ENCODE measurements at regions not wholly inside any gene's neighbourhood (a gene's known extent, or its start where the extent isn't known, plus 50 kb on each side); places are given as distances from the start of the nearest gene placed in this dataset.
"Not testable (repeated sequence)": the region's sequence is repeated elsewhere in the genome, so short reads cannot be mapped to it uniquely, and the experiment has no call there.

DNA sequence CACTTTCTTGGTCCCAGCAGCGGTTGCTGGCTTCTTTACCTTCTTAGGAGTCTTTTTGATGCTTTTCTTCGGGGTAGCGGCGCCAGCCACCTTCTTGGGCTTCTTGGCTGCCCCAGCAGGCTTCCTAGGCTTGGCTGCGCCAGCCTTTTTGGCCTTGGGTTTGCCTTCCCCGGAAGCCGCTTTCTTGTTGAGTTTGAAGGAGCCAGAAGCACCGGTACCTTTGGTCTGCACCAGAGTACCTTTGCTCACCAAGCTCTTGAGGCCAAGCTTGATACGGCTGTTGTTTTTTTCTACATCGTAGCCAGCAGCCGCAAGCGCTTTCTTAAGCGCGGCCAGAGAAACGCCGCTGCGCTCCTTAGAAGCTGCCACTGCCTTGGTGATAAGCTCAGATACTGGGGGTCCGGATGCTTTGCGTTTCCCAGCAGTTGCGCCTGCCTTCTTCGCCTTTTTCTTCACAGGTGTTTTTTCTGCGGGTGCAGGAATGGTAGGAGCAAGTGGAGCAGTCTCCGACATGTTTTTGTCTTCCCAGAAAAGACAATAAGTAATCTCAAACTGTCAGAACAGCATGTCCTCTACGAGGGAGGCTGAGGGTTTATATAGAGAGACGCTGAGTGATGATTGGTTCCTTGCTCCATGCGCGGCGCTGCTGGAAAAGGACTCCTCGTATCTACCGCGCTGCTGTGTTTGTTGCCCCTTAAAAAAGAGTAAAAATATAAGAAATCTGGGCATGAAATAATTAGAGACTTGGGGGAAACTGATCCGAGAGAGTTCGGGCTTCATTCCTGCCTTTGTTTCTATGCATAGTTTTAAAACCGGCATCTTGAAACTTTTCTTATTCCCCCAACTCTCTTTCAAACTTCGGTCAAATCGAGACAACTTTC, 130.3 kb upstream of the BTN3A2 start:
- peak; percentile 78 for DNase-seq (ENCODE audit: low spot score)

DNA sequence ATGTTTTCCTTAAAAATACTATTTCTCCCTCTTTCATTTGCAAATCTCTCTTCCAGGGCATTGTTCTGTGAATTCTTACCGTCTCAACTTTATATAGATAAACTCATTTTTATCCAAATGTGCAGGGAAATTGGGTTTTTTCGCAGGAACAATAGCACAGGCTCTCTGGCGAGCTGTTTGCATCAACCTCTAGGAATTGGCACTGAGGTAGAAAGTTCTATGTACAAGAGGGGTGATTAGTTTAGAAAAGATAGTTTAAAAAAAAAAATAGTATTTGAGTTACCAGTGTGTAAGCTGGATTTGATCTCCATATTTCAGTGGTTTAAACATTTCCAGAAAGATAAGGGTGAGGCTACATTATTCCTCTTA, 129.7 kb upstream of the BTN3A2 start:
- no peak for DNase-seq (ENCODE audit: low spot score)

DNA sequence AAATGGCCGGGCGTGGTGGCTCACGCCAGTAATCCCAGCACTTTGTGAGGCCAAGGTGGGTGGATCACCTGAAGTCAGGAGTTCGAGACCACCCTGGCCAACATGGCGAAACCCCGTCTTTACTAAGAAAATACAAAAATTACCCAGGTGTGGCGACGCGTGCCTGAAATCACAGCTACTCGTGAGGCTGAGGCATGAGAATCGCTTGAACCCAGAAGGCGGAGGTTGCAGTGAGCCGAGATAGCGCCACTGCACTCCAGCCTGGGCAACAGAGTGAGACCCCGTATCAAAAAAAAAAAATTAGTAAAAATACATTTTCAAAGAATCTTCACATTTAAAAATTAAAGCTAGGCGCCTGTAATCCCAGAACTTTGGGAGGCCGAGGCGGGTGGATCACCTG, 125.6 kb upstream of the BTN3A2 start:
- DNase-seq (ENCODE audit: low spot score): not testable (repeated sequence)

DNA sequence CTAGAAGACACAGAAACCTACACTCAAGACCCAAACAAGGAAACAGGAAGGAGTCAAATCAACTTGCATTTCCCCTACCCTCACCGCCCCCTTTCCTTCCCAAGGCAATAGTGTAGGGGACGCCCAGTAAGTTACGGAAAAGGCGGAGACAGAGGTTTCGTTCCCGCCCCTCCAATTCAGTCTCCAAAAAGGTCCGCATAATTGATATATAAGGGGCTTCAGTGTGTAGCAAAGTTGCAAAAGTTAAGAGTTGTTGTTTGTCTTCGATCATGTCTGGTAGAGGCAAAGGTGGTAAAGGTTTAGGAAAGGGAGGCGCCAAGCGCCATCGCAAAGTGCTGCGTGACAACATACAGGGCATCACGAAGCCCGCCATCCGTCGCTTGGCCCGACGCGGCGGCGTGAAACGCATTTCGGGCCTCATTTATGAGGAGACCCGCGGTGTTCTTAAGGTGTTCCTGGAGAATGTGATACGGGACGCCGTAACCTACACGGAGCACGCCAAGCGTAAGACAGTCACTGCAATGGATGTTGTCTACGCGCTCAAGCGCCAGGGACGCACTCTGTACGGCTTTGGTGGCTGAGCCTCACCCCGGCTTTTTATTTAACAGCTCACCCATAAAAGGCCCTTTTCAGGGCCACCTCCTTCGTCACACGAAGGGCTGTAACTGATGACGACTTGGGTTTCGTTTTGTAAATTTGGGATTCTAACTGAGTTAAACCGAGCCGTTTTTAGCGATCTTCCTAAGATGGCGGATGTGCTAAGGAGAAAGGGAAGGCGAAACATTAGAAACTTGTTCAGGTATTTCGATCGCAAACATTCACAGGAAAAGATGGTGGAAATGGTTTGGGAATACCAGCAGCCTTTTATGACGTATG, 124.6 kb upstream of the BTN3A2 start:
- no peak for DNase-seq (ENCODE audit: low spot score)

DNA sequence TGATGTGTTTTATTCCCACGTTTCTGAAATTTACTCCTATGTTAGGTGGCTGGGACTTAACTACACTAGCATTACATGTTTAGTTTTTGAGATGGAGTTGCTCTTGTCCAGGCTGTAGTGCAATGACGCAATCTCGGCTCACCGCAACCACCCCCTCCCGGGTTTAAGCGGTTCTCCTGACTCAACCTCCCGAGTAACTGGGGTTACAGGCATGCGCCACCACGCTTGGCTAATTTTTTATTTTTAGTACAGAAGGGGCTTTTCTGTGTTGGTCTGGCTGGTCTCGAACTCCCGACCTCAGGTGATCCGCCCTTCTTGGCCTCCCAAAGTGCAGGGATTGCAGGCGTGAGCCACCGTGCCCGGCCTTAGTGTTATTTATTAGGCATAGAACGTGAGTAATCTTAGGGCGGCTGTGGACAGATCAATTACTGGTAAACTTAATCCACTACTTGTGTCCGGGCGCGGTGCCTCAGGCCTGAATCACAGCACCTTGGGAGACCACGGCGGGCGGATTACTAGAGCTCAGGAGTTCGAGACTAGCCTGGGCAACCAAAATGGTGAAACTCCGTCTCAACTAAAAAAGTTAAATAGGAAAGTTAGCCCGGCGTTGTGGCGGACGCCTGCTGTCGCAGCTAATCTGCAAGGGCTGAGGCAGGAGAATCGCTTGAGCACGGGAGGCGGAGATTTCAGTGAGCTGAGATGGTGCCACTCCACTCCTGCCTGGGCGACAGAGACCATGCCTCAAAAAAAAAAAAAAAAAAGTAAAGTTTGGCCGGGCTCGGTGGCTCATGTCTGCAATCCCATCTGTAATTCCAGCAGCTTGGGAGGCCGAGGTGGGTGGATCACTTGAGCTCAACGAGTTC, 123.7 kb upstream of the BTN3A2 start:
- DNase-seq (ENCODE audit: low spot score): no peak

DNA sequence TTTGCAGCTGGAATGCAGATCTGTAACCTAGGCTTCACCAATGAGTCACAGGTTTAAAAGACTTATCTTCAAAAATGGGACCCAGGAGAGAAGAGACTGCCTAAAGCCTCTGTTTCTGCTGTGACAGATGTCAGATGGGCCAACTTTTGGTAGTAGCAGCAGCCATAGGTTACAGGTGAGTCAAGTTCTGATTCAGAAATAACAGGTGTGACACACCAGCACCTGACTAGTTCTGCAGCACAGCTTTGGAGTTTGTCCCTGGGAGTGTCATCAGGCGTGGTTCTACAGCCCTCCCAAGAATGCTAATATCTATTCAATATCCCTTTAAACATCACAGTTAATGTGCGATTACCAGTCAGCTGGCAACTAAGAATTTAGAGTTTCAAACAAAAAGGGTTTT, 121.9 kb upstream of the BTN3A2 start:
- DNase-seq (ENCODE audit: low spot score): no peak

DNA sequence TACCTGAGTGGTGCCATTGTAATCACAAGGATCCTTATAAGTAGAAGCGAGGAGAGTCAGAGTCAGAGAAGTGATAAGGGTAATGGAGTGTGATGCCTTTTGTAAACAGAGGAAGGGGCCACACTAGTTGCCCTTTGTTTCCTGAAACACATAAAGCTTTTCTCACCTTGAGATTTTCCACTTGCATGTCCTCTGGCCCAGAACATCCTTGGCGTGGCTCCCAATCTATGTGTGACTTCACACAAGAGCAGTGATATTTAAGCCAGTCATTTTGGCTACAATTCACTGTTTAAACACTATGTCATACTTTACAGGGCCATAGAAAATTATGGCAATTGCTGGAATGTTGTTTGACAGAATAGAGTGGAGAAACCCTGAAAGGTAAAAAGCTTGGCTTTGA, 121.2 kb upstream of the BTN3A2 start:
- no peak for DNase-seq (ENCODE audit: low spot score)

DNA sequence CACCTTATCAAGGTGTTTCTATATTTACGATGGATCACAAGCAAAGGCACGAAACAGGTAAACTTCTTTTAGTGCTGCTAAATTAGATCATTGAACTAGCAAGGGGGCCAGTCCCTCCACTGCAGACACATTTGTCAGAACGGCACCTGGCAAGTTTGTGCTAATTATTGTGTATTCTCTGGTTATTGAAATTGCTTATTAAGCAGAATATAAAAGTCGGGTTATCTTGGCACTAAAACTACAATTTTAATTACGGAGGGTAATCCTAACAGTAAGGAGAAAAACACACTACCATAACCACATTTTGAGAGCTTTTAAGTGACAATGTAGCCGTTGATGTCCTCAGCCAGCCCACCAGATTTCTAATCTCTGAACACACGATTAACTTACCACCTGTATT, 118.9 kb upstream of the BTN3A2 start:
- no peak for DNase-seq (ENCODE audit: low spot score)

DNA sequence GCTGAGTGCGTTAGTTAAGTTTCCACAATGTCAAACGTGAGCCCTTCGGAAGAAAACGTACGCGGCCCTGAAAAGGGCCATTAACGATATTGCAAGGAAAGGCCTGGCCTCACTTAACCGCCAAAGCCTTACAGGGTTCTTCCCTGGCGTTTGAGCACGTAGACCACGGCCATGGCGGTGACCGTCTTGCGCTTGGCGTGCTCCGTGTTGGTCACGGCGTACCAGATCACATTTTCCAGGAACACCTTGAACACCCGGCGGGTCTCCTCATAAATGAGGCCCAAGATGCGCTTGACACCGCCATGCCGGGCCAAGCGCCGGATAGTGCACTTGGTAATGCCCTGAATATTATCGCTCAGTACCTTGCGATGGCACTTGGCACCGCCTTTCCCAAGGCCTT, 118.4 kb upstream of the BTN3A2 start:
- no peak for DNase-seq (ENCODE audit: low spot score)

DNA sequence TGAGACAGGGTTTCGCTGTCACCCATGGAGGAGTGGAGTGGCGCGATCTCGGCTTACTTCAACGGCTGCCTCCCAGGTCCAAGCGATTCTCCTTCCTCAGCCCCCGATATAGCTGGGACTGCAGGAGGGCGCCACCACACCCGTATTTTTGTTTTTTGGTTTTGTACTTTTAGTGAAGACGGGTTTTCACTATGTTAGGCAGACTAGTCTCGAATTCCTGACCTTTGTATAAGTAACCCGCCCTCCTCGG, 115.4 kb upstream of the BTN3A2 start:
- DNase-seq (ENCODE audit: low spot score): no peak

DNA sequence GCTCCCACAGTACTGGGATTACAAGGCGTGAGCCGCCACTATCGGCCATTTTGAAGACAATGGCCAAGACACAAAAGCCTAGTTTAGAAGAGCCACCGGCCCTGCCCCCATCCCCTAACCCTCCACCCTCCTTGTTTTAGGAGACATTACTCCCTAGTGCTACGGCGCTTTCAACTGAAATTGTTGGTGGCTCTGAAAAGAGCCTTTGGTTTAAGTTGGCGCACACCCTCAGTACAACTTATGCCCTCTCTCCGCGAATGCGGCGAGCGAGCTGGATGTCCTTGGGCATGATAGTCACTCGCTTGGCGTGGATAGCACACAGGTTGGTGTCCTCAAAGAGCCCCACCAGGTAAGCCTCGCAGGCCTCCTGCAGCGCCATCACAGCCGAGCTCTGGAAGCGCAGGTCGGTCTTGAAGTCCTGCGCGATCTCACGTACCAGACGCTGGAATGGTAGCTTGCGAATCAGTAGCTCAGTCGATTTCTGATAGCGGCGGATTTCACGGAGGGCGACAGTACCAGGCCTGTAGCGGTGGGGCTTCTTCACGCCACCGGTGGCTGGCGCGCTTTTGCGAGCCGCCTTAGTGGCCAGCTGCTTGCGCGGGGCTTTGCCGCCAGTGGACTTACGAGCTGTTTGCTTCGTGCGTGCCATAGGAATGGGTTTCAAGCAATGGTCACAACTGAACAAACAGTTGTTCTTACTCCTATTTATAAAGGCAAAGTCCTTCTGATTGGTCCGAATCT, 114.9 kb upstream of the BTN3A2 start:
- peak; percentile 27 for DNase-seq (ENCODE audit: low spot score)

DNA sequence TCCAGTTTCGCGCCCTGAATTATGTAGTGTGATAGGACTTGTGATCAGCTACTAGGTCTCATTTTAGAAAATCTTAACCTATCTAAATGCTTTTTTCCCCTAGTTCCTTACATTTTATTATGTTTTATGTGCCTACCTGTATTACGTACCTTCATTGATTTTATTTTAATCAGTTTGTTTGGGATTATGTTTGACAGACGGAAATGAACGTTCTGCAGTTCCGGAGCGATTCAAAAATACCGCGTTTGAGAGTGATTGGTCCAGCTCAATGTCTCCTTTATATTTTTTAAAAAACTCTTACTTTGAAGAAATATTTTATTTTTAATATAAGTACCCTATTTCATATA, 114.3 kb upstream of the BTN3A2 start:
- DNase-seq (ENCODE audit: low spot score): peak; percentile 32

DNA sequence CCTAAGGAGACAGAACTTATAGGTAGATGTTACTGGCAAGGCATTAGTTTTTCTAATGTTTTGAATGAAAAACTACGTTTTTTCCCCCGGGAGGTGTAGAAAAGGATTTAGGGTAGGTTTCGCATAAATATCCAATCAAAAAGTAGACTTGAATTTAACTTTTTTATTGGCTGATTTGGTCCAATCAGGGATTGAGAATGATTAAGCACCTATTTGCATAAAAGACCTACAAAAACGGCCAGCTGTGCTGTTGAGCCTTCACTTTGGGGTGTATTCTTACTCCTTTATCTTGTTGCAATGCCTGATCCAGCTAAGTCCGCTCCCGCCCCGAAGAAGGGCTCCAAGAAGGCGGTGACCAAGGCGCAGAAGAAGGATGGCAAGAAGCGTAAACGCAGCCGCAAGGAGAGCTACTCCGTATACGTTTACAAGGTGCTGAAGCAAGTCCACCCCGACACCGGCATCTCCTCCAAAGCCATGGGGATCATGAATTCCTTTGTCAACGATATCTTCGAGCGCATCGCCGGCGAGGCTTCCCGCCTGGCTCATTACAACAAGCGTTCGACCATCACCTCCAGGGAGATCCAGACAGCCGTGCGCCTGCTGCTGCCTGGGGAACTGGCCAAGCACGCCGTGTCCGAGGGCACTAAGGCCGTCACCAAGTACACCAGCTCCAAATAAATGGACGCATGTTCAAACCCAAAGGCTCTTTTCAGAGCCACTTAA, 113.5 kb upstream of the BTN3A2 start:
- DNase-seq (ENCODE audit: low spot score): peak; percentile 50

DNA sequence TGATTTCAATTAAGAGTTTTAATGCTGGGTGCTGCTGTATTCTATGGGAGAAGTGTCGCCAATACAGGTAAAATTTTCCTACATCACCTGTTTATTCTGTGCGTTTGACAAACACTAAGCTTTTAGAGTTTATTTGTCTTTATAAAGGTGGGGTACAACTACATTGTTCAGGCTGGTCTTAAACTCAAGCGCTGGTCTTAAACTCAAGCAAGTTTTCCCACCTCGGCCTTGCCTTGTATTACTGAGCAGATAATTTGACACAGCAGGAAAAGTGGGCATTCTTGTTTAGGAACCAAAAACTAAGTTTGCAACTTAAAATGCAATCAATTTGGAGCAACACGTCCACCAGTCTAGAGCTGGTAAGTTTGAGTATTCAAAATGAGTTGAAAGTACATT, 112.9 kb upstream of the BTN3A2 start:
- DNase-seq (ENCODE audit: low spot score): no peak

DNA sequence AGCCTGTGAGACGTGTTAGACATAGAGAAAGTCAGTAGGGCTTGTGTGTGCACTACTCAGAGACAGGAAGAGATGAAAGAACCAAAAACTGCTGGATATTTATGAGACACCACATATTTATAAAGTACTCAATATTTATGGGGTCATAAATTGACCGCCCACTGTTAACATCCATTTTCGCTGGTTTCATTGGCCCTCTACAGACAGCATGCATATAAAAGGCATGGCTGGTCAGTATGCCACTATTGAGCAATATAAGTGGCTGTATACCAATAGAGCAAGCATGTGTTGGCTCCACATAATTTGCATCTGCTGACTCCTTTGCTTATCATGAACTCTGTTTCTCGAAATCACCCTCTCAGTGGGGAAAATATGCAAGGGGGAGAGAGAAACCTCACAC, 110.3 kb upstream of the BTN3A2 start:
- DNase-seq (ENCODE audit: low spot score): no peak

DNA sequence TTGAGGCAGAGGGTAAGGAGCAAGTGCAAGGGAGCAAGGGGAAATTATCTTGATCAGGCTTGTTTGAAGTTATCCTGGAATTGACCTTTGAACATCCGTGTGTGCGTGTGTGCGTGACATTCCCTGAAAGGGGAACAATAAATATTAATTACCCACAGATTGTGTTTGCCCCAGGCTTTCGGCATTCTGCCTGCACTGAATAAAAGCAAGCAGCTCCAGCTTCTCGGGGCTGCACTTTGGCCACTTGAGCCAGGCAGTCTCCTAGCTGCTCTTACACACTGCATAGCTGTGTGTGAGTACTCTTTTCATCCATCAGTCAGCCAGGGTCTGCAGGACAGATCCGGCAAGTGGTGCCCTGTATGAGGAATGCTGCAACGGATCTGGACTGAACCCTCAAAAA, 107.7 kb upstream of the BTN3A2 start:
- no peak for DNase-seq (ENCODE audit: low spot score)

DNA sequence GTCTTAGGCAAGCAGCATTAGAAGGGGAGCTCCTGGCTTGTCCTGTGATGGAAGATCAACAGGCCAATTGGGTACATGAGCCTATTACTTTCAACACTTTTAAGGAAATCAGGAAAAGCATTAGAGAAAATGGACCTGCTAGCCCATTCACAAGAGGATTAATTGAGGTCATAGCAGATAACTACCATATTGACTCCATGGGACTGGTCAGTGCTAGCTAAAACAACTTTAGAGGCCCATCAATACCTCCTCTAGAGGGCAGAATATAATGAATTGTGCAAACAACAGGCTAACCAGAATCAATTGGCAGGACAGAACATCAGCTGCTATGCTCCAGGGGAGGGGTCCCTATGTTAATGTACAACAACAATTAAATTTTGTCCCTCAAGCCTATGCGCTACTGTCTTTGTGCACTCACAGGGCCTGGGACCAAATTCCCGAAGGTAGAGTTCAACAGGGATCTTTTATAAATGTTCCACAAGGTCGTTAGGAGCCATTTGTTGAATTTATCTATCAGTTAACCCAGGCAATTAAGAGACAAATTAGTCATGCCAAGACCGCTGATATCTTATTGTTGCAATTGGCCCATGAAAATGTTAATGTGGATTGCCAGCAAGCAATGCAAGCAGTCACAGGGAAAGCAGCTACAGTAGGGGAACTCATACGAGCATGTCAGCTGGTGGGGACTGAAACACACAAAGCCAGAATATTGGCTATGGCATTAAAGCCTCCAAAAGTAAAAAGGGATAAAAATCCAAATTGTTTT, 106.6 kb upstream of the BTN3A2 start:
- DNase-seq (ENCODE audit: low spot score): no peak

DNA sequence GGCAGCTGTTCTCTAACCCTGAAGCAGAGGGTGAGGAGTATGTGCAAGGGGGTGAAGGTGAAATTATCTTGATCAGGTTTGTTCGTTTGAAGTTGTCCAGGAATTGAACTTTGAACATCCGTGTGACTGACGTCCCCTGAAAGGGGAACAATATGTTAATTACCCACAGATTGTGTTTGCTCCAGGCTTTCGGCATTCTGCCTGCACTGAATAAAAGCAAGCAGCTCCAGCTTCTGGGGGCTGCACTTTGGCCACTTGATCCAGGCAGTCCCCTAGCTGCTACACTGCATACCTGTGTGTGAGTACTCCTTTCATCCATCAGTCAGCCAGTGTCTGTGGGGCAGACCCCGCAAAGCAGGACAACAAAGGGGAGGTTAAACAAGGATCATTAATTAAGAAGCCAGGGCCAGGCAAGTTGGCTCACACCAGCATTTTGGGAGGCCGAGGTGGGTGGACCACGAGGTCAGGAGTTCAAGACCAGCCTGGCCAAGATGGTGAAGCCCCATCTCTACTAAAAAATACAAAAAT, 104.8 kb upstream of the BTN3A2 start:
- DNase-seq (ENCODE audit: low spot score): no peak

DNA sequence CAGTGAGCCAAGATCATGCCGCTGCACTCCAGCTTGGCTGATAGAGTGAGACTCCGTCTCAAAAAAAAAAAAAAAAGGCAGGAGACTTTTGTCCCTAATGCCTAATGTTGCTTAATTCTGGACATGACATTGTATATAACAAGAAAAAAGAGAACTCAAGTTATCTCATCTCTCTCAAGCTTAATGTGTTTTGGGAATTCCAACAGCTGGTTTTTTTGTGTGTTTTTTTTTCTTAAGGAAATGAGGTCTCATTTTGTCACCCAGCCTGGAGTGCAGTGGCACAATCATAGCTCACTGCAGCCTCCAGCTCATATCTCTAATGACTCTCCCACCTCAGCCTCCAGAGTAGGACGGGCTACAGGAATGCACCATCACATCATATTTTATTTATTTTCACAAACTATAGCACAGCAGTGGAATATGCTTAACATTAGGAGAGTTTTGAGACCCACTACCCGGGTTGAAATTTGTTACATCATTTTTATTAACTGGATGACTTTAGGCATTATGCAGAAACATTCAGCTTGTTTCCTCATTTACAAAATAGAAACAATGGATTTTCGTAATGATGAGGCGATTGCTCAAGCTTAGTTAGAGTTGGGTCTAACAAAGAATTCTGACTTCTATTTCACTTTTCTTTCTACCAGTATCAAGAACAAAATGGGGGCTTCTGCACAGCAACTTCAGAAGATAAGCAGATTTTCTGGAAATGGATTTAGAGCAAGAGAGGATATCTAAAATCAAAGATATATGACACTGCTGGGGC, 104.1 kb upstream of the BTN3A2 start:
- no peak for DNase-seq (ENCODE audit: low spot score)

DNA sequence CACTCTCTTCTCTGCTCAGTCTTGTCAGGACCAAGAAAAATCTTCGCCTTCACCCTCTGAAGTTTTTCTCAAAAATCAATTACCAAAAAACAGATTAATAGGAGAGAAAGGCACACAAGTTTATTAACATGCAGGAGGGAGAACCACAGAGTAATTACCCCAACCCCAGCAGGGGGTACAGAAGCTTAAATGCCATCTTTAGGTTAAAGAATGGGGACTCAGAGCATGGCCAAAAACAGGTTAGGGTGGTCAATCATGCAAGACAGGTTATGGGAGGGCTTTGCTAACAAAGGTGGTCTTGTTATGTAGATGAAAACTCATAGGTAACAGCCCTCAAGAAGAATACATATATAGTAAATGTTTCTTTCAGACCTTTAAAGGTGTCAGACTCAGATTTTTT, 100.5 kb upstream of the BTN3A2 start:
- no peak for DNase-seq (ENCODE audit: low spot score)

All from hepatic stellate cell (primary cell).